ENCODE measurements at regions not wholly inside any gene's neighbourhood (a gene's known extent, or its start where the extent isn't known, plus 50 kb on each side); places are given as distances from the start of the nearest gene placed in this dataset.
"Not testable (repeated sequence)": the region's sequence is repeated elsewhere in the genome, so short reads cannot be mapped to it uniquely, and the experiment has no call there.

- peak; percentile 81 for FAIRE-seq
Measured at GRCh38 chr11:114758627-114759026, 80.3 kb downstream of the NXPE2 start.

- FAIRE-seq, result no peak
Measured at GRCh38 chr11:114762408-114762807, 84.1 kb downstream of the NXPE2 start.

GRCh38 chr11:114764563-114764962, 86.2 kb downstream of the NXPE2 start:
- no peak for FAIRE-seq

GRCh38 chr11:114771172-114771571, 92.8 kb downstream of the NXPE2 start:
- FAIRE-seq, result no peak

DNA sequence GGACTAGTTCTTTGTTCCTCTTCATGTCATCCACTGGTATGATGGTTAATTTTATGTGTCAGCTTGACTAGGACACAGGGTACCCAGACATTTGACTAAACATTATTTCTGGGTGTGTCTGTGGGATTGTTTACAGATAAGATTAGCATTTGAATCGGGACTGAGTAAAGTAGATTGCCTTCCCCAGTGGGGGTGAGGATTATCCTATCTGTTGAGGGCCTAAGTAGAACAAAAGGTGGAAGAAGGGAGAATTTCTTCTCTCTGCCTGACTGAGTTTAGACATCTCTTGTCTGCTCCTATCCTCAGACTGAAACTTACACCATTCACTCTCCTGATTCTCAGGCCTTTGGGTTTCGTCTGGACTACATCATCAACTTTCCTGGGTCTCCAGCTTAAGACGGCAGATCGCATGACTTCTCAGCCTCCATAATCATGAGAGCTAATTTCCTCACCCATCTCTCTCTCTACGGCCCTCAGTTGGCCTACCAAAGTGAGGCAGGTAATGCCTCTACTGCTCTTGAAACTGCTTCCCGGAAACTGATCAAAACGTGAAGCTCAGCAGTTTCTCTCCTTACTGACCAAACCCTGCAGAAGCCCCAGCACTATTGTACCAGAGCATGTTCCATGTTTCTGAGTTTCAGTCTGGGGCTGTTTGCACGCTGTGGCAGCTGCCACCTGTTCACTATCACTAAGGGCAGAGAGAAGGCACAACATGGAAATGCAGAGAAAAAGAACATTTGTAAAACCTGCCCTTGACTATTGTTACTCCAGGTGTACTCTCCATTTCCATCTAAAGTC, 95.4 kb downstream of the NXPE2 start:
- FAIRE-seq, result no peak

DNA sequence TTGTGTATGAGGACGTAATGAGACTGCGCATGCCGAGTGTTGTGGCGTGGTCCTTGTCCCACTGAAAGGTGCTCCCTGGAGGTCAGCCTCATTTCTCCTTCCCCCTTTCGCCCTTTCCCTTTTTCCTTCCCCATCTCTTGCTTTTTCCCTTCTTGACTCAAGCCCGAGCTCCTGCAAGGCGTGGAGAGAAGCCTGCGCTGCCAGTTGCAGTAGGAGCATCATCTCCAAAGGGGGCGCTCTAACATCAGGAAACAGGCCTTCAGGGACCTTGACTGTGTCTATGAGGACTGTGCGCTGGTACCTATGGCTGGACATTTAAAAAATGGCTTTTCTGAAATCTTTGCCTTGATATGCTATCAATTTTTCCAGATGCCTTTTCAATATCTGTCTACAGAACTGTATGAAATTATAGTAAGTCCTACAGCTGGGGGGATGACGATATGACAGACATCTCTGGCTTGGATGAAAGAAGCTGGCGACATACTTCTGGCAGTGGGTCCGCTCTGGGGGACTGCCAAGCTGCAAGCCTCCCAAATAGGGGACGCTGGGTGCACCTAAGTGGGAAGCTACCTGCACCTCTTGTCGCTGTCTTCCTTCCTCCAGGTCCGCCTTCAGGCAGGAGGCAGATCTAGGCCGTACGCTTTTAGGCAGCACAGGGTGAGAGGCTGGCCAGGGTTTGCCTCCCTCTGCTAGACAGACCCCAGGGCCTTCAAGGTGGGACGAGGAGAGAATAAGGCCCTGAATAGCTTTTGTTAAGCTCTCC, 96.5 kb downstream of the NXPE2 start:
- FAIRE-seq, result no peak

GRCh38 chr11:114775875-114776621, 97.7 kb downstream of the NXPE2 start:
- no peak for FAIRE-seq

GRCh38 chr11:114776956-114777355, 98.6 kb downstream of the NXPE2 start:
- no peak for FAIRE-seq

DNA sequence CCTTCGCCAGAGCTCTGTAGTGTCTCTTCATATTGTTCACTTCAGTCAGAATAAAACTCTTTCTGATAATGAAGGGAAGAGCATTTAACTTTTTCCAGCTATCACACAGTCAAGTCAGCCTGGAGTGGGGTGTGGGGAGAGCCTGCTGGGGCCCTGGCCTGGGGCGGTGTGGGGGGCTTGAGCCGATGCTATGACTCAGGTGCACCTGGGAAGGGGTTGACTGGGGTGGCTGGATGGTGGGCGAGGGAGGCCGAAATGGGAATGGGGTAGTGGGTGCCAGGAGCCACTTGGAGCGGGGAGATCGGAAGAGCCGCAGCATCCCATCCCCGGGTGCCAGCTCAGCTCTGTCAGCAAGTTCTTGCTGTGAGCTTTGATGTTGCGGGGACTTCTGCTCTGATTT, 100.9 kb downstream of the NXPE2 start:
- FAIRE-seq, result no peak

DNA sequence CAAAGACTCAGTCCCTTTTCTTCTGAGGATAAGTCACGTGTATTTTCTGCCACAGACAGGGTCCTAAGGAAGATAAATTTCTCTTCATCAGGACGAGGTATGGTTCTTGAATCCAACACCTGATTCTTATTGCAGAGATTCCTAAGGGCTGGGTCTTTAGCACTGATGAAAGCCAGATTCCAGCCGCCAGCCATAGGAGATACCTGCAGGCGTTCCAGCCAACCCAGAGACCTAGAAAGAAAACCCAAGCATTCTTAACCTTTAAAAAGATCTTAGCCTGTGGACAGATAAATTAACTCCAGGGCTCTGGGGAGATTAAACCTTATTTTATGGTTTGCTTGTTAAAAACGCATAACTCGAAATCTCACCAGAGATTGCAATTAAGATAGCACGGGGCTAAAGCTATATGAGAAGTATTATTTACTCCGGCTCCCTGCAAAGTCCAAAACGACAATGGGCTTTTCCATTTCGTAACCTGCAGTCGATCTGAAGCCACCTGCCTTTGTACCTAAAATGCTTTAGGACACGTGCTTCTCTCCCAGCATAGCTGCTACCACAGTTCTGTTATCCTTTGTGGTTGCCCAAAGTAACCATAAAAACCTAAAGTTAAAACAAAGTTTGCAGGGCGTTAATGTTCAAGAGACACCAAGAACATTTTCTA, 104.5 kb downstream of the NXPE2 start:
- no peak for FAIRE-seq

DNA sequence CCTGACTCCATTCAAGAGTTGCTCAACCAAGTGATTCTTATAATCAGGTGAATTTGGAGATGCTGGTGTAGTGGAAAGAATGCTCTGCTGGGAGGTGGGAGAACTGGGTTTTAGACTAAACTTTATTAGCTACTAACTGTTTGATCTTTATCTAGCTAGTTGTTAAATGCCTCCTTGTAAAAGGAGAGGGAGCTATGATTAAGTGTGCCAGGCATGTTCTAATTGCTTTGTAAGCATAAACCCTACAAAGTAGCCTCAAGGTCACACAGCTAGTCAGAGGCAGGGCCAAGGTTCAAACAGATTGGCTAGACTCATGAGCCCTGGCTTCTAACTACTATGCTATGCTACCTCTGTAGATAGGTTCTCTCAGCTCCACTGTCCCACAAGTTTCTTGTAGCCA, 105.5 kb downstream of the NXPE2 start:
- FAIRE-seq, result no peak

DNA sequence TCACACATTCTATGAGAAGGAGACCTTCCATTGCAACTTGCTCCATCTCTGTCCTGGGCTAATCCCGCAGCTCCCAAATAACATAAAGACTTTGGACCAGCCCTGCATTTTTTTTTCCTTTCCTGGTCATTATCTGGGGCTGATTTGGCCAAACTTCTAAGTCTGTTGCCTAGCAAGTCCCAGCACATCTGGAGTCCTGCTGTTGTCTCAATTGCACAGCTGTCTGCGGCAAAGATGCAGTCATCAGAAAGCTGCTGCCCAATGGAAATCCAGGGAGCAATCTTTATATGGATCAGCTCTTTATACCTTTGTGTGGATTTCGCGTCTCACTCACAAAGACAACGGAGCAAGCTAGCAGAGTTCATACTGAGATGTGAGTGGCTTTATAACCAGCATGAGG, 105.9 kb downstream of the NXPE2 start:
- no peak for FAIRE-seq

DNA sequence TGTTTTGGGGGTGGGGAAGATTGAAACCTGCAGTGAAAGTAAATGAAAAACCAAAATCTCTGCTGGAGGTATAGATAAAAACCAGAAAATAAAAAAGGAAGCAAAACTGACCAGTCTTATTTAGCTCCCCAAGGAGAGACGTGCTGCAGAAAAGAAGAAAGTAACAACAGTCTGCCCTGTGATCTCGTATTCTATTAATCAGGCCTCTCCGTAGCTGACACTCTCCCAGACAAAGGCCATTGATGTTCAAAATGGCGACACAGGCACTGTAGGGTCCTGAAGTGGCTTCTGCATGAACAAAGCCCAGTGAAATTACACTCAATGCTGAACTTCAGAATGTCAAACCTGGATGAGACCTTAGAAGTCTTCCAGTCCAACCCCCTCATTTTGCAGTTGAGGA, 106.6 kb downstream of the NXPE2 start:
- no peak for FAIRE-seq

DNA sequence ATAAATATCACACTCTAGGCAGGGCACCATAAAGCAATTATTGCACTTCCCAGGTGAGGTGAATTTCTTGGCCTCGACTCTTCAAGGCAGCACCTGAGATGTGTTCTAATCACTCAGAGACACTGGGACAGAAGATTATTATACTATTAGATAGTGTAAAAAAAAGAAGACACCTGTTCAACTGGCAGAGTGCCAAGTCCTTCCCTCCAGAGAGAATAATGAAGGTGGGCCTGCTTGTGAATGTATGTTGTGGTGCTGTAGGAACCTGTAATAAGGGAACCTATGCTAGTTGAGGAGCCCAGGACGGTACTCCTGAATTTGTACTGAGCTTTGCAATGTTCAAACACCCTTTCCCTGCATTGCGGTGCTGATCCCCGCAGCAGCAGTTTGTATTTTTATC, 107.5 kb downstream of the NXPE2 start:
- no peak for FAIRE-seq

GRCh38 chr11:114787126-114787525, 108.8 kb downstream of the NXPE2 start:
- no peak for FAIRE-seq

- no peak for FAIRE-seq
Measured at GRCh38 chr11:114790910-114791309, 112.6 kb downstream of the NXPE2 start.

GRCh38 chr11:114794048-114794684, 115.8 kb downstream of the NXPE2 start:
- no peak for FAIRE-seq

DNA sequence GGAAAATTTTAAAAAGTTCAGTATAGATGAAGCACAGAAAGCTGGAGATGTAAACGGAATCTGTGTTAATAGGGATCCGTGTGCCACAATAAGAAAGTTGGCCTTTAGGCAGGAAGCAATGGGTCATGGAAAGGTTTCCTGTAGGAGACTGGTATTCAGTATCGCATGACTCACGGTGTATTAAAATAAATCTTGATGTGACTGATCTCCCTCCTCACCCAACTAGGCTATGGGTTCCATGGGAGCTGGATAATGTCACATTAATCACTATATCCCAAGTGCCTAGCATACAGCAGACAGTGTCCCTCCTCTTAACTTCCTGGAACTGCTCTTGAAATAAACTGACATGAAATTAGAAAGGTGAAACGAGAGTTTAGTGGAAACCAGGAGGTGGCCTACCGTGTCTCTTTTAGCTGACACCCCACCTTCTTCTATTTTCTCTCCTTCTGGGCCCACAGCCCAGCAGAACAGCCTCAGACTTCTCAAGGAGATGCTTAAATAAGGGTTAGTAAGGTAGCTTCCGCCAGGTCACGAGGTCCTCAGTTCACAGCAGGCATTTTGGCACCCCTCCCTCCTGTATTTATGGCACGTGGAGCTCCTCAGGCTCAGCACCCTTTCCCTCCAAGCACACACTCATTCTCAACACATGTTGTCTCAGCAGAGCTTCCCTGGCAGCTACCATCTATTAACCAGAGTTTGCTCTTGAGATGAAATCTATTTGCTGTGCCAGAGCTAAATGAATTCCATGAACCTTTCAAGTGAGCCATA, 118.8 kb downstream of the NXPE2 start:
- FAIRE-seq, result no peak

DNA sequence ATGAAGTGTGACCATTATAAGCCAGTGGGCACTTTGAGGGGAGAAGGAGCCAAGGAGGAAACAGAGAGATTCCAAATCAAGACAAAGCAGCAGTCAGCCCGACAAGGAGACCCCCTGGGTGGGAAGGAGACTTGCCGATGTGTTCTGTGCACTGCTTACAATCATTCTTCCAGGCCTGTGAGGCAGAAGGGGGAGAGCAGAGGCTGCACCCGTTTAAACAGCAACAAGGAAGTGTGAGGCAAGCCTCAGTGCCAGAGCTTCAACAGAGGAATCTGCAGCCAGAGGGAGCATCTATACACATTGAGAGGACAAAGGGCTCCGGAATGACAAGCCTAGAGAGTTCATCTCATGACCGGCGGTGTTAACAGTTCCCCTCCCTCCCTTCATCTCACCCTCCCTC, 121.1 kb downstream of the NXPE2 start:
- FAIRE-seq, result no peak

GRCh38 chr11:114801773-114802172, 123.4 kb downstream of the NXPE2 start:
- no peak for FAIRE-seq

GRCh38 chr11:114802878-114803277, 124.6 kb downstream of the NXPE2 start:
- no peak for FAIRE-seq

DNA sequence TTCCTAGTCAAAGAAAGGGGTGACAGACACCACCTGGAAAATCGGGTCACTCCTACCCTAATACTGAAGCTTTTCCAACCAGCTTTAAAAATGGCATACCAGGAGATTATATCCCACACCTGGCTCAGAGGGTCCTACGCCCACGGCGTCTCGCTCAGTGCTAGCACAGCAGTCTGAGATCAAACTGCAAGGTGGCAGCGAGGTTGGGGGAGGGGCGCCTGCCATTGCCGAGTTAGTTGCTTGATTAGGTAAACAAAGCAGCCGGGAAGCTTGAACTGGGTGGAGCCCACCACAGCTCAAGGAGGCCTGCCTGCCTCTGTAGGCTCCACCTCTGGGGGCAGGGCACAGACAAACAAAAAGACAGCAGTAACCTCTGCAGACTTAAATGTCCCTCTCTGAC, 127.1 kb downstream of the NXPE2 start:
- FAIRE-seq, result not testable (repeated sequence)

Measured in G401.6 (cell line).